GM12878 (cell line): ENCODE measurements at regions not wholly inside any gene's neighbourhood (a gene's known extent, or its start where the extent isn't known, plus 50 kb on each side); places are given as distances from the start of the nearest gene placed in this dataset.

Experiments
- ATAC-seq: fragments of 200-7000 bp; cut with Tn5 transposase; 3 replicates; pipeline ENCODE4 v1.9.1; 2020; ENCODE audit warnings: mild to moderate bottlenecking, moderate library complexity
- BruUV-seq: library from RNA; stranded (reverse); fragments of 400-500 nt; replicated peaks from 2 replicates; lab custom pipeline; 2021; lab: Mats Ljungman, UMichigan
- CTCF ChIA-PET: fragments of 300-600 bp; sonication (Branson Sonifier 250); formaldehyde crosslinking; extraction: SDS; loops from one replicate; lab custom pipeline; 2021; ENCODE audit warnings: inconsistent platforms; lab: Yijun Ruan, JAX
- POLR2A ChIA-PET: fragments of 350-600 bp; formaldehyde crosslinking; extraction: SDS; loops from one replicate; lab custom pipeline; 2021; ENCODE audit warnings: inconsistent platforms; lab: Charles Lee
- RAD21 ChIA-PET: fragments of 300-600 bp; sonication (Branson Sonifier 250); formaldehyde crosslinking; loops from one replicate; lab custom pipeline; 2023; ENCODE audit warnings: antibody characterized with exemption; ENCODE audit not compliant: unreplicated experiment; lab: Charles Lee
- SMC1A ChIA-PET: fragments of 300-600 bp; sonication (Branson Sonifier 250); formaldehyde crosslinking; loops from one replicate; lab custom pipeline; 2023; ENCODE audit not compliant: unreplicated experiment, uncharacterized antibody; lab: Charles Lee
- DNase-seq: peaks from one replicate; pipeline ENCODE4 v3.0.0-alpha.2; 2011; ENCODE audit warnings: low read depth, low spot score
- FAIRE-seq: peaks from 3 replicates; lab custom pipeline; 2011; peaks lifted over from hg19 to GRCh38; lab: Jason Lieb, UNC
- H2AFZ ChIP-seq: 2 replicates; pipeline ENCODE4 v1.6.0; 2011; ENCODE audit warnings: low read depth, low read length, control low read depth; ENCODE audit not compliant: control insufficient read depth
- H3K27ac ChIP-seq: 2 replicates; pipeline ENCODE4 v1.5.1; 2011; ENCODE audit warnings: control low read depth; ENCODE audit not compliant: control insufficient read depth, insufficient read depth
- H3K27me3 ChIP-seq, 2 experiments: replicated peaks in 1 of 2; 2 replicates each; pipeline versions ENCODE4 v1.6.0 to v1.6.1; 2011; ENCODE audit warnings: low read length in 1 of 2; ENCODE audit not compliant: control insufficient read depth in 2 of 2, insufficient read depth in 2 of 2
- H3K36me3 ChIP-seq, 2 experiments: 2 replicates each; pipeline ENCODE4 v1.5.1; 2011; ENCODE audit warnings: low read length in 1 of 2; ENCODE audit not compliant: control insufficient read depth in 2 of 2, insufficient read depth in 2 of 2
- H3K4me1 ChIP-seq: 2 replicates; pipeline ENCODE4 v1.6.1; 2011; ENCODE audit warnings: mild to moderate bottlenecking, low read length, moderate library complexity, mixed read lengths; ENCODE audit not compliant: control insufficient read depth, insufficient read depth
- H3K4me2 ChIP-seq: 2 replicates; pipeline ENCODE4 v1.6.0; 2011; ENCODE audit warnings: control low read depth; ENCODE audit not compliant: control insufficient read depth, insufficient read depth
- H3K4me3 ChIP-seq: fragments of 200-600 bp; sonication (generic); 2 replicates; pipeline ENCODE4 v1.5.1; 2016
- H3K79me2 ChIP-seq: 2 replicates; pipeline ENCODE4 v1.6.0; 2011; ENCODE audit warnings: low read length; ENCODE audit not compliant: control insufficient read depth, insufficient read depth
- H3K9ac ChIP-seq: 2 replicates; pipeline ENCODE4 v1.8.0; 2011; ENCODE audit warnings: low read length, control low read depth, mixed read lengths; ENCODE audit not compliant: control insufficient read depth, insufficient read depth
- H3K9me3 ChIP-seq: replicated peaks from 3 replicates; pipeline ENCODE4 v1.5.1; 2011; ENCODE audit warnings: mild to moderate bottlenecking, low read length; ENCODE audit not compliant: control insufficient read depth, insufficient read depth
- H4K20me1 ChIP-seq: 2 replicates; pipeline ENCODE4 v1.6.0; 2011; ENCODE audit not compliant: control insufficient read depth, insufficient read depth
- BCL11A ChIP-seq: IDR thresholded peaks from 2 replicates; pipeline ENCODE4 v1.6.1; 2011; ENCODE audit warnings: low read depth, low read length
- FOXM1 ChIP-seq: IDR thresholded peaks from 2 replicates; pipeline ENCODE4 v1.6.1; 2012; ENCODE audit warnings: low read depth, mild to moderate bottlenecking, inconsistent platforms, low read length, moderate library complexity
- HDAC6 ChIP-seq: fragments of 200-600 bp; sonication (generic); IDR thresholded peaks from one replicate; pipeline ENCODE4 v1.8.0; 2017; ENCODE audit warnings: antibody characterized with exemption; ENCODE audit not compliant: unreplicated experiment
- IKZF1 ChIP-seq: fragments of 450-650 bp; conservative IDR thresholded peaks from 2 replicates; pipeline ENCODE4 v1.6.1; 2017; ENCODE audit warnings: antibody characterized with exemption, mild to moderate bottlenecking
- LARP7 ChIP-seq: fragments of 450-650 bp; IDR thresholded peaks from 2 replicates; pipeline ENCODE4 v1.6.1; 2017; ENCODE audit warnings: mild to moderate bottlenecking
- NRF1 ChIP-seq: conservative IDR thresholded peaks from 2 replicates; pipeline ENCODE4 v1.6.1; 2011; ENCODE audit warnings: mild to moderate bottlenecking, low read depth, low read length, improper control_type of control experiment
- SKIL ChIP-seq: fragments of 450-650 bp; IDR thresholded peaks from 2 replicates; pipeline ENCODE4 v1.6.1; 2017; ENCODE audit warnings: mild to moderate bottlenecking, low read depth, inconsistent platforms; ENCODE audit not compliant: poor library complexity, severe bottlenecking
- SUZ12 ChIP-seq: fragments of 200-600 bp; sonication (generic); IDR thresholded peaks from one replicate; pipeline ENCODE4 v1.6.1; 2018; ENCODE audit warnings: antibody characterized with exemption, mild to moderate bottlenecking; ENCODE audit not compliant: unreplicated experiment
- TAF1 ChIP-seq: IDR thresholded peaks from 2 replicates; pipeline ENCODE4 v1.6.1; 2011; ENCODE audit warnings: mild to moderate bottlenecking, low read depth, low read length, borderline replicate concordance
- USF1 ChIP-seq: IDR thresholded peaks from 2 replicates; pipeline ENCODE4 v1.6.1; 2011; ENCODE audit warnings: borderline replicate concordance, low read depth, mild to moderate bottlenecking, moderate library complexity, mixed read lengths, low read length; ENCODE audit not compliant: insufficient read depth; ENCODE audit errors: extremely low read length
- YY1 ChIP-seq: IDR thresholded peaks from 2 replicates; pipeline ENCODE4 v1.6.1; 2011; ENCODE audit warnings: low read depth, mild to moderate bottlenecking, low read length
- ZBED1 ChIP-seq: IDR thresholded peaks from 2 replicates; pipeline ENCODE4 v1.6.1; 2016; ENCODE audit warnings: borderline replicate concordance
- ZNF274 ChIP-seq: IDR thresholded peaks from one replicate; pipeline ENCODE4 v1.8.0; 2011; ENCODE audit not compliant: insufficient read length, insufficient read depth
- ZZZ3 ChIP-seq: IDR thresholded peaks from 2 replicates; pipeline ENCODE4 v1.6.1; 2011; ENCODE audit warnings: low read depth; ENCODE audit not compliant: control insufficient read depth, insufficient read length
- WGBS: methylation state at CpG from one replicate; pipeline ENCODE4 v1.1.6; 2016; ENCODE audit warnings: low lambda C conversion rate; ENCODE audit not compliant: insufficient replicate concordance, insufficient coverage; ENCODE audit errors: missing lambda C conversion rate; 5-methylcytosine and 5-hydroxymethylcytosine counted together
- in situ Hi-C: fragments of 300-500 bp; cut with MboI; formaldehyde crosslinking; loops from 9 replicates; pipeline ENCODE4 v1.14.3; 2018; ENCODE audit warnings: mixed read lengths
- intact Hi-C: fragments of 100-400 bp; cut with micrococcal nuclease; formaldehyde crosslinking; loops from one replicate; pipeline ENCODE4 v1.14.2; 2022; ENCODE audit not compliant: unreplicated experiment
- TF ChIP-seq, protein P1 (sequence below): fragments of 150-350 bp; IDR thresholded peaks from 2 replicates; pipeline ENCODE4 v1.6.1; 2016; ENCODE audit warnings: low read depth, low read length
- TF ChIP-seq, protein P2 (sequence below): IDR thresholded peaks from 2 replicates; pipeline ENCODE4 v1.6.1; 2012; ENCODE audit warnings: low read length, inconsistent platforms

DNA sequence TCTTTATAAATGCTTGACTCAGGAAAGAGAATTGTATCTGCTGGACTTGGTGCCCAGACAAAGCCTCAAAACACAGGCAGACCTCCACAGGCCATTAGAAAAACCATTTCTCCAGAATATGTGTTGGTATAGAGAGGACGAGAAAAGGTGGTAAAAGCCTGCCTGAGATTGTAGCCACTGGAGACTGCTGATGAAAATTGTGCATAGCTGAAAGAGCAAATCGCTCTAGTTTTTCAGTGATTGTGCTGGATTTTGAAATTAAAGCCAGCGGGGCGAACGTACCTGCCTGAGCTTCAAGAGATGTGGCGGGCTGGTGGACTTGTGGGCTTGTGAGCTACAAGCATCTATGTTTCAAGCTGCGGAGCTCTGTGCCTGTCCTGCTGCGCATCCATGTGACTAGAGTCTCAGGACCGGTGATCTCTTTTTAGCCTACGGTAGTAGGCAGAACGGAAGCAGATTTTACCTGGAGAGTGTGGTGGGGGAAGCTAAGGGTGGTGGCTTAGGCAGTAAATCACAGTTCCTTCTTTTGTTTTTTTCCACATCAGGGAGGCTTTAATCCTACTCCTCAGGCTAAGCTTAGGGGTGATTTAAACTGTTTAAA is 193.6 kb downstream of the SREK1 start:
- RAD21 ChIA-PET = no interaction called here
- Histone ChIP-seq H4K20me1 (no peaks in the 10 kb centered on the region), H3K27ac (no peak overlapping the region), H3K9me3 (no peaks in the 10 kb centered on the region), H3K36me3 (no peaks in the 10 kb centered on the region), H3K4me1 (no peaks in the 10 kb centered on the region), H3K4me2 (no peak overlapping the region), H3K79me2 (no peaks in the 10 kb centered on the region), H2AFZ (no peak overlapping the region), H3K27me3 (no peaks in the 10 kb centered on the region; a peak in 1 of 4 replicates), H3K9ac (no peak overlapping the region), H3K4me3 (no peak overlapping the region)
- no peak for ATAC-seq
- no peak for FAIRE-seq
- in situ Hi-C loops (no loop called here), intact Hi-C loops (no loop called here)
- 43% methylated on average over 11 of the region's 11 CpGs for WGBS
- no TSS peak for BruUV-seq
- SMC1A ChIA-PET = interaction anchor here (1.0 kb wide), 1 partner anchor 14 kb away, joined by 5 read pairs; no protein-coding TSS in a partner anchor
- CTCF ChIA-PET = interaction anchor here (0.9 kb wide), 1 partner anchor 419 kb away, joined by 3 read pairs; no protein-coding TSS in a partner anchor
- POLR2A ChIA-PET = no interaction called here
- TF ChIP-seq USF1 = no peak
- no peak for TF ChIP-seq FOXM1
- TF ChIP-seq SUZ12 = no peak
- no peak for TF ChIP-seq ZZZ3
- no peak for TF ChIP-seq NRF1
- no peak for TF ChIP-seq LARP7
- TF ChIP-seq, protein P1, sequence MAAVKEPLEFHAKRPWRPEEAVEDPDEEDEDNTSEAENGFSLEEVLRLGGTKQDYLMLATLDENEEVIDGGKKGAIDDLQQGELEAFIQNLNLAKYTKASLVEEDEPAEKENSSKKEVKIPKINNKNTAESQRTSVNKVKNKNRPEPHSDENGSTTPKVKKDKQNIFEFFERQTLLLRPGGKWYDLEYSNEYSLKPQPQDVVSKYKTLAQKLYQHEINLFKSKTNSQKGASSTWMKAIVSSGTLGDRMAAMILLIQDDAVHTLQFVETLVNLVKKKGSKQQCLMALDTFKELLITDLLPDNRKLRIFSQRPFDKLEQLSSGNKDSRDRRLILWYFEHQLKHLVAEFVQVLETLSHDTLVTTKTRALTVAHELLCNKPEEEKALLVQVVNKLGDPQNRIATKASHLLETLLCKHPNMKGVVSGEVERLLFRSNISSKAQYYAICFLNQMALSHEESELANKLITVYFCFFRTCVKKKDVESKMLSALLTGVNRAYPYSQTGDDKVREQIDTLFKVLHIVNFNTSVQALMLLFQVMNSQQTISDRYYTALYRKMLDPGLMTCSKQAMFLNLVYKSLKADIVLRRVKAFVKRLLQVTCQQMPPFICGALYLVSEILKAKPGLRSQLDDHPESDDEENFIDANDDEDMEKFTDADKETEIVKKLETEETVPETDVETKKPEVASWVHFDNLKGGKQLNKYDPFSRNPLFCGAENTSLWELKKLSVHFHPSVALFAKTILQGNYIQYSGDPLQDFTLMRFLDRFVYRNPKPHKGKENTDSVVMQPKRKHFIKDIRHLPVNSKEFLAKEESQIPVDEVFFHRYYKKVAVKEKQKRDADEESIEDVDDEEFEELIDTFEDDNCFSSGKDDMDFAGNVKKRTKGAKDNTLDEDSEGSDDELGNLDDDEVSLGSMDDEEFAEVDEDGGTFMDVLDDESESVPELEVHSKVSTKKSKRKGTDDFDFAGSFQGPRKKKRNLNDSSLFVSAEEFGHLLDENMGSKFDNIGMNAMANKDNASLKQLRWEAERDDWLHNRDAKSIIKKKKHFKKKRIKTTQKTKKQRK = no peak
- TF ChIP-seq TAF1 = no peak
- TF ChIP-seq BCL11A = no peak
- TF ChIP-seq, protein P2, sequence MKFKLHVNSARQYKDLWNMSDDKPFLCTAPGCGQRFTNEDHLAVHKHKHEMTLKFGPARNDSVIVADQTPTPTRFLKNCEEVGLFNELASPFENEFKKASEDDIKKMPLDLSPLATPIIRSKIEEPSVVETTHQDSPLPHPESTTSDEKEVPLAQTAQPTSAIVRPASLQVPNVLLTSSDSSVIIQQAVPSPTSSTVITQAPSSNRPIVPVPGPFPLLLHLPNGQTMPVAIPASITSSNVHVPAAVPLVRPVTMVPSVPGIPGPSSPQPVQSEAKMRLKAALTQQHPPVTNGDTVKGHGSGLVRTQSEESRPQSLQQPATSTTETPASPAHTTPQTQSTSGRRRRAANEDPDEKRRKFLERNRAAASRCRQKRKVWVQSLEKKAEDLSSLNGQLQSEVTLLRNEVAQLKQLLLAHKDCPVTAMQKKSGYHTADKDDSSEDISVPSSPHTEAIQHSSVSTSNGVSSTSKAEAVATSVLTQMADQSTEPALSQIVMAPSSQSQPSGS = no peak
- TF ChIP-seq ZNF274 = no peak
- no peak for TF ChIP-seq HDAC6
- no peak for TF ChIP-seq ZBED1
- TF ChIP-seq SKIL = no peak
- no peak for TF ChIP-seq IKZF1
- no peak for TF ChIP-seq YY1
- DNase-seq = no peak
